SJCRH30 (cell line): ENCODE measurements at regions not wholly inside any gene's neighbourhood (a gene's known extent, or its start where the extent isn't known, plus 50 kb on each side); places are given as distances from the start of the nearest gene placed in this dataset.

Experiments
- DNase-seq, 2 experiments: peaks; one replicate each; pipeline ENCODE4 v3.0.0-alpha.2; 2015 to 2020
- H3K27ac ChIP-seq: fragments of 250-450 bp; sonication (Bioruptor Pico); 2 replicates; pipeline ENCODE4 v1.5.1; 2020; ENCODE audit warnings: mild to moderate bottlenecking, moderate library complexity
- H3K27me3 ChIP-seq: fragments of 250-450 bp; sonication (Bioruptor Pico); 2 replicates; pipeline ENCODE4 v1.5.1; 2020; ENCODE audit warnings: mild to moderate bottlenecking, moderate library complexity
- H3K36me3 ChIP-seq: fragments of 250-450 bp; sonication (Bioruptor Pico); 2 replicates; pipeline ENCODE4 v1.5.1; 2020; ENCODE audit warnings: mild to moderate bottlenecking, moderate library complexity
- H3K4me1 ChIP-seq: fragments of 250-450 bp; sonication (Bioruptor Pico); 2 replicates; pipeline ENCODE4 v1.5.1; 2020; ENCODE audit warnings: mild to moderate bottlenecking, moderate library complexity
- H3K4me3 ChIP-seq: fragments of 250-450 bp; sonication (Bioruptor Pico); 2 replicates; pipeline ENCODE4 v1.5.1; 2020; ENCODE audit warnings: mild to moderate bottlenecking, moderate library complexity
- H3K9me3 ChIP-seq: fragments of 250-450 bp; sonication (Bioruptor Pico); replicated peaks from 2 replicates; pipeline ENCODE4 v1.5.1; 2020; ENCODE audit warnings: mild to moderate bottlenecking, moderate library complexity

GRCh38 chr1:218209351-218209861 lies 75.7 kb upstream of the RRP15 start:
- Histone ChIP-seq H3K27ac (no peak overlapping the region), H3K36me3 (no peaks in the 10 kb centered on the region), H3K9me3 (no peaks in the 10 kb centered on the region), H3K27me3 (0 out of 2 replicates have a peak, but pooled peaks cover 5% of the 10 kb centered on the region), H3K4me3 (no peak overlapping the region), H3K4me1 (no peaks in the 10 kb centered on the region)
- DNase-seq: no peak

GRCh38 chr1:218211241-218211640 lies 73.9 kb upstream of the RRP15 start:
- H3K27ac ChIP-seq: no peak overlapping the region

DNA sequence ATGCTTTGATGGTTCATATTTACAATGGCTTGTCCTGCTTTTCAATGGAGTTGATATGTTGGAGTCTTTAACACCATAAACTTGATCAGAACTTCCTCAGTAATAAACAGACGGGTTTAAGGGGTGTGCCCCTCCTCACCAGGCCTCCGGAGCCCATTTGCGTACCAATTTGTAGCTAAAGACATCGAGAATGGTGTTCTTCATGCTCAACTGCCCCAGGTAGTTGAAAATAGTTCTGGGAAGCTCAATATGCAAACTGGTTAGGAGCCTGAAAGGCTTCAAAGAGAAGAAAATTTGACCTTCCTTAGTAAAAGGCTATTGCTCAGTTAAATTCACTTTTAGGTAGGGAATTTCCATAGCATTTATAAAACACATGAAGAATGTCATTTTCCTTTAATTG lies 68.1 kb upstream of the RRP15 start:
- Histone ChIP-seq H3K27me3 (peaks cover 7% of the 10 kb centered on the region), H3K4me1 (no peaks in the 10 kb centered on the region), H3K9me3 (no peaks in the 10 kb centered on the region), H3K4me3 (no peak overlapping the region), H3K36me3 (no peaks in the 10 kb centered on the region), H3K27ac (no peak overlapping the region)
- DNase-seq: no peak

More at GRCh38 chr1:218211241-218211640, 73.9 kb upstream of the RRP15 start:
- no peak overlapping the region for H3K4me3 ChIP-seq
- no peaks in the 10 kb centered on the region for H3K9me3 ChIP-seq
- H3K27me3 ChIP-seq: 0 out of 2 replicates have a peak, but pooled peaks cover 5% of the 10 kb centered on the region
- no peaks in the 10 kb centered on the region for H3K4me1 ChIP-seq
- no peaks in the 10 kb centered on the region for H3K36me3 ChIP-seq
- DNase-seq: no peak

DNA sequence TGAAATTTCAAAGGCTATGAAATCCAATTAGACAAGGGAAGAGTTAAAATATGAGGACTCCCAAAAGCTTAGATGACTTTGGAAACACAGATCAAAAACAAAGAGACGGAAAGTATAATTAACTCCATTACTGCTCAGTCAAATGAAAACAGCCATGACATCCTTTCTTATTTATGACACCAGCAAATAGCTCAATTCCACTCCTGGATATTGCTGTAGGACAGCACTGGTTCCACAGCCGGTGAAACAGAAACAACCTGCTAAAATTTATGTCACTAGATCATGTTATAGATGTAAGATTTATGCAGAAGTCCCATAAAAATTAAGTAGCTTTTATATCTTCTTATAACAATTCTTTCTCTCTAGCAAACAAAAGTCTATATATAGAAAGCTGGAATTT lies 65.6 kb upstream of the RRP15 start:
- DNase-seq: no peak
- Histone ChIP-seq H3K4me3 (no peak overlapping the region), H3K4me1 (no peaks in the 10 kb centered on the region), H3K9me3 (no peaks in the 10 kb centered on the region), H3K36me3 (no peaks in the 10 kb centered on the region), H3K27ac (no peak overlapping the region), H3K27me3 (peaks cover 7% of the 10 kb centered on the region)

DNA sequence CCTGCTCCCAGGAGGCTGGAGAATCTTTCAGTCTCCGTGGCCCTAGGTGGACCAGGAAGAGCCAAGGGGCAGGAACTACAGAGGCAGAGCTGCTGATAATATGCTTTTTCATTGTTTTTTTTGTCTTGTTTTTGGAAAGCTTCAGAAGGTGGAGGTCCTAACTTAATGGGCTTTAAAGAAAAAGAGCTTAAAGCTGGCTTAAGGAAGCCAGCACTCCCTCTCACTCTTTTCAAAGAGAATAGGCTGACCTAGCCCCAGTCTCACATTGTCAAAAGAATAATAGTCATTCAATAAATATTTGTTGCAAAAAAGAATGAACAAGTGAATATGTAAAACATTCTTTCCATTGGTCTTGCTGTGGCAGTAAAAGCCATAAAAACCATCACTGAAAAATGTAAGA lies 61.0 kb upstream of the RRP15 start:
- peaks cover 10% of the 10 kb centered on the region for H3K27me3 ChIP-seq
- H3K4me3 ChIP-seq: no peak overlapping the region
- no peaks in the 10 kb centered on the region for H3K9me3 ChIP-seq
- H3K36me3 ChIP-seq: no peaks in the 10 kb centered on the region
- no peaks in the 10 kb centered on the region for H3K4me1 ChIP-seq
- DNase-seq: no peak
- no peak overlapping the region for H3K27ac ChIP-seq

- no peak overlapping the region for H3K27ac ChIP-seq
- no peak for DNase-seq
- no peaks in the 10 kb centered on the region for H3K4me1 ChIP-seq
- peaks cover 3% of the 10 kb centered on the region for H3K27me3 ChIP-seq
- no peak overlapping the region for H3K4me3 ChIP-seq
- H3K36me3 ChIP-seq: no peaks in the 10 kb centered on the region
- H3K9me3 ChIP-seq: no peaks in the 10 kb centered on the region
Measured at GRCh38 chr1:218226005-218226404, 59.1 kb upstream of the RRP15 start.
